ENCODE measurements at regions not wholly inside any gene's neighbourhood (a gene's known extent, or its start where the extent isn't known, plus 50 kb on each side); places are given as distances from the start of the nearest gene placed in this dataset.

GRCh38 chr3:68186733-68187132 lies 532.3 kb upstream of the SUCLG2 start:
- TF ChIP-seq POLR2A (IDR thresholded peaks at IDR 0.05): no peak
- no peak for TF ChIP-seq CTCF (IDR thresholded peaks at IDR 0.05)
- Histone ChIP-seq H3K27ac (no peak overlapping the region), H3K27me3 (no peaks in the 10 kb centered on the region), H3K9me3 (no peaks in the 10 kb centered on the region), H3K36me3 (no peaks in the 10 kb centered on the region), H3K4me1 (no peaks in the 10 kb centered on the region), H3K4me3 (no peak overlapping the region)
- DNase-seq: no peak

GRCh38 chr3:68176600-68176999 lies 522.2 kb upstream of the SUCLG2 start:
- H3K4me1 ChIP-seq: no peaks in the 10 kb centered on the region
- no peak for DNase-seq

GRCh38 chr3:68173012-68173634 lies 518.7 kb upstream of the SUCLG2 start:
- no peaks in the 10 kb centered on the region for H3K4me1 ChIP-seq
- peaks cover 0 to 11% (median 2%) of the 10 kb centered on the region in 4 donors for H3K9me3 ChIP-seq
- TF ChIP-seq POLR2A (IDR thresholded peaks at IDR 0.05) (no peak), CTCF (IDR thresholded peaks at IDR 0.05) (no peak)
- H3K27me3 ChIP-seq: no peaks in the 10 kb centered on the region
- H3K27ac ChIP-seq: no peak overlapping the region
- DNase-seq: no peak
- no peak overlapping the region for H3K4me3 ChIP-seq
- no peaks in the 10 kb centered on the region for H3K36me3 ChIP-seq

More at GRCh38 chr3:68176600-68176999, 522.2 kb upstream of the SUCLG2 start:
- TF ChIP-seq POLR2A (IDR thresholded peaks at IDR 0.05) (no peak), CTCF (IDR thresholded peaks at IDR 0.05) (no peak)
- Histone ChIP-seq H3K9me3 (peaks cover 0 to 6% (median under 1%) of the 10 kb centered on the region in 4 donors), H3K27me3 (no peaks in the 10 kb centered on the region), H3K27ac (no peak overlapping the region), H3K4me3 (no peak overlapping the region), H3K36me3 (no peaks in the 10 kb centered on the region)

- Histone ChIP-seq H3K4me1 (no peaks in the 10 kb centered on the region), H3K36me3 (no peaks in the 10 kb centered on the region), H3K27ac (no peak overlapping the region), H3K27me3 (no peaks in the 10 kb centered on the region), H3K9me3 (peaks cover 0 to 11% (median 2%) of the 10 kb centered on the region in 4 donors), H3K4me3 (no peak overlapping the region)
- no peak for DNase-seq
- TF ChIP-seq CTCF (IDR thresholded peaks at IDR 0.05) (no peak), POLR2A (IDR thresholded peaks at IDR 0.05) (no peak)
Observed at GRCh38 chr3:68172039-68172438, 517.6 kb upstream of the SUCLG2 start.

- Histone ChIP-seq H3K4me1 (no peaks in the 10 kb centered on the region), H3K36me3 (no peaks in the 10 kb centered on the region), H3K4me3 (no peak overlapping the region), H3K27me3 (no peaks in the 10 kb centered on the region), H3K27ac (no peak overlapping the region), H3K9me3 (no peaks in the 10 kb centered on the region)
- DNase-seq: no peak
- no peak for TF ChIP-seq CTCF (IDR thresholded peaks at IDR 0.05)
- TF ChIP-seq POLR2A (IDR thresholded peaks at IDR 0.05): no peak
Observed at GRCh38 chr3:68163968-68164367, 509.6 kb upstream of the SUCLG2 start.

GRCh38 chr3:68163062-68163461 lies 508.6 kb upstream of the SUCLG2 start:
- H3K36me3 ChIP-seq: no peaks in the 10 kb centered on the region
- H3K4me3 ChIP-seq: no peak overlapping the region
- no peaks in the 10 kb centered on the region for H3K4me1 ChIP-seq
- no peak for DNase-seq
- H3K27me3 ChIP-seq: no peaks in the 10 kb centered on the region
- H3K9me3 ChIP-seq: no peaks in the 10 kb centered on the region
- TF ChIP-seq CTCF (IDR thresholded peaks at IDR 0.05) (no peak), POLR2A (IDR thresholded peaks at IDR 0.05) (no peak)
- H3K27ac ChIP-seq: no peak overlapping the region

Measured in Peyer's patch (tissue), 4 donors.